Peyer's patch (tissue), 4 donors: ENCODE measurements at regions not wholly inside any gene's neighbourhood (a gene's known extent, or its start where the extent isn't known, plus 50 kb on each side); places are given as distances from the start of the nearest gene placed in this dataset.

Source experiments
- CTCF ChIP-seq, 6 experiments: fragments of 450-650 bp in 4 of 6; fragments of 200-600 bp in 2 of 6; sonication (generic) in 1 of 6; IDR thresholded peaks; one replicate each; pipeline ENCODE4 v1.5.1; 2017 to 2019; ENCODE audit warnings: antibody characterized with exemption in 6 of 6, mild to moderate bottlenecking in 3 of 6, moderate library complexity in 1 of 6
- POLR2A ChIP-seq, 2 donors: fragments of 450-650 bp; IDR thresholded peaks; one replicate each; pipeline ENCODE4 v1.5.1; 2017; ENCODE audit warnings: antibody characterized with exemption in 2 of 2, mild to moderate bottlenecking in 2 of 2, moderate library complexity in 2 of 2

GRCh38 chr17:52546990-52547389 is 388.5 kb upstream of the CA10 start:
- no peak for TF ChIP-seq CTCF (IDR thresholded peaks at IDR 0.05)
- no peak for TF ChIP-seq POLR2A (IDR thresholded peaks at IDR 0.05)
